Endothelial cell of umbilical vein (primary cell): ENCODE measurements at regions not wholly inside any gene's neighbourhood (a gene's known extent, or its start where the extent isn't known, plus 50 kb on each side); places are given as distances from the start of the nearest gene placed in this dataset.

Experiments used
- BruUV-seq: library from RNA; stranded (reverse); fragments of 400-500 nt; replicated peaks from 2 replicates; lab custom pipeline; 2021; lab: Mats Ljungman, UMichigan
- CTCF ChIA-PET: fragments of 300-600, 350-600 bp; sonication (Branson Sonifier 250); formaldehyde crosslinking; loops from one replicate; lab custom pipeline; 2021; ENCODE audit warnings: antibody characterized with exemption, inconsistent platforms; lab: Charles Lee
- POLR2A ChIA-PET: fragments of 300-600, 350-600 bp; sonication (Branson Sonifier 250); formaldehyde crosslinking; loops from one replicate; lab custom pipeline; 2021; ENCODE audit warnings: antibody characterized with exemption, inconsistent platforms; lab: Charles Lee
- DNase-seq: peaks from one replicate; pipeline ENCODE4 v3.0.0-alpha.2; 2011; ENCODE audit warnings: low read depth, low spot score
- FAIRE-seq: peaks from 2 replicates; lab custom pipeline; 2011; peaks lifted over from hg19 to GRCh38; lab: Jason Lieb, UNC
- H2AFZ ChIP-seq: 2 replicates; pipeline ENCODE4 v1.6.0; 2012; ENCODE audit warnings: low read depth, low read length, control low read depth, inconsistent platforms
- H3K27ac ChIP-seq: 2 replicates; pipeline ENCODE4 v1.5.1; 2011; ENCODE audit warnings: low read depth, mild to moderate bottlenecking, control low read depth, low read length, moderate library complexity; ENCODE audit not compliant: insufficient read depth
- H3K27me3 ChIP-seq, 2 experiments: 2 replicates each; pipeline versions ENCODE4 v1.6.0 to v1.6.1; 2011; ENCODE audit warnings: low read length in 2 of 2, mixed read lengths in 1 of 2; ENCODE audit not compliant: control insufficient read depth in 2 of 2, insufficient read depth in 2 of 2
- H3K36me3 ChIP-seq, 2 experiments: 2 replicates in 1 of 2; 3 replicates in 1 of 2; pipeline ENCODE4 v1.5.1; 2011; ENCODE audit warnings: low read length in 2 of 2, mild to moderate bottlenecking in 1 of 2, moderate library complexity in 1 of 2; ENCODE audit not compliant: control insufficient read depth in 2 of 2, insufficient read depth in 2 of 2; ENCODE audit errors: extremely low read depth in 1 of 2
- H3K4me1 ChIP-seq: 3 replicates; pipeline ENCODE4 v1.5.1; 2011; ENCODE audit warnings: mild to moderate bottlenecking, low read length; ENCODE audit not compliant: control insufficient read depth, insufficient read depth; ENCODE audit errors: extremely low read depth
- H3K4me2 ChIP-seq: 2 replicates; pipeline ENCODE4 v1.6.1; 2011; ENCODE audit warnings: low read length, control low read depth, mixed read lengths; ENCODE audit not compliant: insufficient read depth
- H3K4me3 ChIP-seq, 3 experiments: fragments of 200-600 bp in 1 of 3; sonication (generic), shearing (Covaris generic) in 1 of 3; replicated peaks in 1 of 3; 2 replicates each; pipeline ENCODE4 v1.5.1; 2011 to 2016; ENCODE audit warnings: control low read depth in 3 of 3, low read length in 3 of 3, mild to moderate bottlenecking in 2 of 3, inconsistent platforms in 1 of 3, low read depth in 1 of 3, moderate library complexity in 1 of 3; ENCODE audit not compliant: insufficient read depth in 1 of 3
- H3K79me2 ChIP-seq: 2 replicates; pipeline ENCODE4 v1.6.0; 2012; ENCODE audit warnings: low read length, inconsistent platforms; ENCODE audit not compliant: control insufficient read depth, insufficient read depth
- H3K9ac ChIP-seq: replicated peaks from 2 replicates; pipeline ENCODE3; 2011; ENCODE audit warnings: low read length, control low read depth; ENCODE audit not compliant: insufficient read depth; ENCODE audit errors: extremely low read depth
- H3K9me1 ChIP-seq: replicated peaks from 3 replicates; pipeline ENCODE4 v1.6.0; 2011; ENCODE audit warnings: mild to moderate bottlenecking, low read length; ENCODE audit not compliant: control insufficient read depth, insufficient read depth; ENCODE audit errors: extremely low read depth
- H3K9me3 ChIP-seq: replicated peaks from 2 replicates; pipeline ENCODE4 v1.5.1; 2012; ENCODE audit warnings: low read length, inconsistent platforms; ENCODE audit not compliant: control insufficient read depth, insufficient read depth
- H4K20me1 ChIP-seq: replicated peaks from 2 replicates; pipeline ENCODE3; 2011; ENCODE audit warnings: mild to moderate bottlenecking, low read length; ENCODE audit not compliant: control insufficient read depth, insufficient read depth; ENCODE audit errors: extremely low read depth
- CTCF ChIP-seq, 2 donors: IDR thresholded peaks; 1 replicate in 1 of 2; 2 replicates in 1 of 2; pipeline ENCODE4 v1.5.1; 2011; ENCODE audit warnings: low read length in 2 of 2, mild to moderate bottlenecking in 2 of 2, moderate library complexity in 2 of 2, control low read depth in 1 of 2, inconsistent platforms in 1 of 2, low read depth in 1 of 2; ENCODE audit not compliant: insufficient read depth in 1 of 2; ENCODE audit errors: extremely low read depth in 1 of 2
- EZH2 ChIP-seq: IDR thresholded peaks from 2 replicates; pipeline ENCODE4 v1.6.1; 2012; ENCODE audit warnings: borderline replicate concordance, low read depth, mild to moderate bottlenecking, moderate library complexity, low read length, inconsistent platforms; ENCODE audit not compliant: severe bottlenecking
- GATA2 ChIP-seq: IDR thresholded peaks from 2 replicates; pipeline ENCODE4 v1.7.0; 2011; ENCODE audit warnings: low read depth, mild to moderate bottlenecking, moderate library complexity, mixed read lengths, low read length; ENCODE audit not compliant: insufficient read length, insufficient read depth
- JUN ChIP-seq: IDR thresholded peaks from 2 replicates; pipeline ENCODE4 v1.6.1; 2011; ENCODE audit warnings: borderline replicate concordance, low read depth; ENCODE audit not compliant: insufficient read length, insufficient read depth
- POLR2A ChIP-seq: IDR thresholded peaks from 2 replicates; pipeline ENCODE4 v1.6.1; 2012; ENCODE audit warnings: low read depth, mild to moderate bottlenecking, control low read depth, low read length
- POLR2AphosphoS5 ChIP-seq: IDR thresholded peaks from 2 replicates; pipeline ENCODE4 v1.6.1; 2012; ENCODE audit warnings: low read depth, mild to moderate bottlenecking, control low read depth, low read length, moderate library complexity; ENCODE audit not compliant: insufficient read depth
- dilution Hi-C: fragments of 300-500 bp; cut with MboI; formaldehyde crosslinking; loops from one replicate; pipeline ENCODE4 v1.15.0; 2019; ENCODE audit warnings: low sequenced_read_pairs; ENCODE audit not compliant: extremely low pct_ligation_motif_present
- intact Hi-C: fragments of 100-400 bp; cut with micrococcal nuclease; formaldehyde crosslinking; loops from one replicate; pipeline ENCODE4 v1.10.0; 2022
- TF ChIP-seq, protein P1 (sequence below): IDR thresholded peaks from 2 replicates; pipeline ENCODE4 v1.6.1; 2011; ENCODE audit not compliant: insufficient read depth, insufficient read length

DNA sequence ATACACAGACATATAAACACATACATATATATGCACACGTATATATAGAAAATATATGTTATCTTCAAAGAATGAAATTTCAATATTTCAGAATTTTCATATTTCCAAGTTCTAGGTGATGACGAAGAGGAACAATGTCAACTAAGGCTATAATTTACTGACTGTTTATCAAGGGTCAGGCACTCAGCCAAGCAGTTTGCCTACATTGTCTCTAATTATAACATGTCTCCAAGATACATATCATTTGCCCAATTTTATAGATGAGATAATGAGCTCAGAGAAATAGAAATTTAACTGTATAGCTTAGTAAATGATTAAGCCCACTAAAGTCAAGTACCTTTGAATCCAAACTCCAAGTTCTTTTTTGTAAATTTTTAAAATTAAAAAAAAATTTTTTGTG lies 99.9 kb upstream of the PLSCR4 start:
- DNase-seq (no peak), FAIRE-seq (no peak)
- Histone ChIP-seq H3K36me3 (no peaks in the 10 kb centered on the region), H2AFZ (no peak overlapping the region), H3K9me1 (no peaks in the 10 kb centered on the region), H3K4me3 (no peak overlapping the region), H4K20me1 (no peaks in the 10 kb centered on the region), H3K4me1 (no peaks in the 10 kb centered on the region), H3K9ac (no peak overlapping the region), H3K9me3 (no peaks in the 10 kb centered on the region), H3K79me2 (no peaks in the 10 kb centered on the region), H3K4me2 (no peak overlapping the region), H3K27me3 (no peaks in the 10 kb centered on the region), H3K27ac (no peak overlapping the region)
- POLR2A ChIA-PET: no interaction called here
- dilution Hi-C loops: no loop called here
- CTCF ChIA-PET: interaction anchor here (1.0 to 1.6 kb wide), 2 partner anchors 194 to 227 kb away, joined by 3 read pairs; partner anchors contain the start of gene PLSCR1
- BruUV-seq: no TSS peak
- no peak for TF ChIP-seq EZH2
- no peak for TF ChIP-seq GATA2
- TF ChIP-seq JUN: no peak
- TF ChIP-seq, protein P1, sequence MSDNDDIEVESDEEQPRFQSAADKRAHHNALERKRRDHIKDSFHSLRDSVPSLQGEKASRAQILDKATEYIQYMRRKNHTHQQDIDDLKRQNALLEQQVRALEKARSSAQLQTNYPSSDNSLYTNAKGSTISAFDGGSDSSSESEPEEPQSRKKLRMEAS: no peak
- TF ChIP-seq POLR2AphosphoS5: no peak
- TF ChIP-seq POLR2A: no peak
- no peak for TF ChIP-seq CTCF (IDR thresholded peaks at IDR 0.05; ENCODE audit: extremely low read depth in 1 of 2, insufficient read depth in 1 of 2, low read depth in 1 of 2, low read length in 2 of 2)
- intact Hi-C loops: no loop called here
